ENCODE measurements at regions not wholly inside any gene's neighbourhood (a gene's known extent, or its start where the extent isn't known, plus 50 kb on each side); places are given as distances from the start of the nearest gene placed in this dataset.

- no peaks in the 10 kb centered on the region for H3K36me3 ChIP-seq
- intact Hi-C loops (cut with DNase I; ENCODE audit: low total_unique reads): no loop called here
- H3K4me3 ChIP-seq: no peak overlapping the region
- no peak overlapping the region for H3K27ac ChIP-seq
- no peaks in the 10 kb centered on the region for H3K27me3 ChIP-seq
- no peak for DNase-seq
- H3K9me3 ChIP-seq: no peaks in the 10 kb centered on the region
- H3K4me1 ChIP-seq: no peaks in the 10 kb centered on the region
- no peak for TF ChIP-seq POLR2A (IDR thresholded peaks at IDR 0.05)
- TF ChIP-seq CTCF (IDR thresholded peaks at IDR 0.05): no peak
Observed at GRCh38 chr10:47087667-47088066, 176.4 kb downstream of the PTPN20 start.

DNA sequence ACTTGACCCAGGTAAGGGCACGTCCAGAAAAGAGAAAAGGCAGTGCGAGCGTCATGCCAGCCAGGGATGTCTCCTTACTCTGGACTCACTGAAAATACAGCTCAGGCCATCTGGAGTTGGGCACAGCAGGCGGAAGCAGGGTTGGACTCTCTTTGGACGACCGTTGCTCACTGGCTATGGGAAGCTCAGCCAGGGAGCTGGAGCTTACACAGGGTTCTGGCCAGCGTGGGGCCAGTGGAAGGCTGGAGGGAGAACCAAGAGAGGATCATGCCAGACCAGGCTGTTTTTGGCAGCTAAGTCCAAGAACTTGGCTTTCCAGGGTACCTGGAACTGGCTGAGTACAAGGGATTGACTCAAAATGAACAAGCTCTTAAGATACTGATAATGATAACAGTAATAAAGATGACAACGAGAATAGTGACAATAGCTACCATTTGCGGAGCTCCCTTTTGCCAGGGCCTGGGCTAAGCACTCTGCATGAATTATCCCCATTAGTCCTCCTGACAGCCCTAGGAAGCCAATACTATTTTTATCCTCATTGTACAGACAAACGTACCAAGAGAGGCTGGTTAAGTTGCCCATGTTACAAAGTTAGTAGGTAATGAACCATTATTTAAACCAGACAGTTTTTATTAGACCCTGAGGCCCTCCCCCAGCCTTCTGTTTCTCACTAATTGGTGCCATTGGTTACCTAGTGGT lies 177.6 kb downstream of the PTPN20 start:
- no peaks in the 10 kb centered on the region for H3K27me3 ChIP-seq
- H3K27ac ChIP-seq: no peak overlapping the region
- H3K36me3 ChIP-seq: no peaks in the 10 kb centered on the region
- H3K4me3 ChIP-seq: no peak overlapping the region
- TF ChIP-seq POLR2A (IDR thresholded peaks at IDR 0.05): no peak
- TF ChIP-seq CTCF (IDR thresholded peaks at IDR 0.05): no peak
- intact Hi-C loops (cut with DNase I; ENCODE audit: low total_unique reads): no loop called here
- DNase-seq: no peak
- H3K9me3 ChIP-seq: no peaks in the 10 kb centered on the region
- no peaks in the 10 kb centered on the region for H3K4me1 ChIP-seq

- H3K27me3 ChIP-seq: no peaks in the 10 kb centered on the region
- no peaks in the 10 kb centered on the region for H3K36me3 ChIP-seq
- intact Hi-C loops (cut with DNase I; ENCODE audit: low total_unique reads): no loop called here
- H3K4me1 ChIP-seq: no peaks in the 10 kb centered on the region
- H3K4me3 ChIP-seq: no peak overlapping the region
- no peak for TF ChIP-seq POLR2A (IDR thresholded peaks at IDR 0.05)
- no peak for TF ChIP-seq CTCF (IDR thresholded peaks at IDR 0.05)
- no peak overlapping the region for H3K27ac ChIP-seq
- no peaks in the 10 kb centered on the region for H3K9me3 ChIP-seq
- no peak for DNase-seq
Observed at GRCh38 chr10:47090042-47090441, 178.8 kb downstream of the PTPN20 start.

GRCh38 chr10:47090903-47091302 lies 179.7 kb downstream of the PTPN20 start:
- H3K4me3 ChIP-seq: no peak overlapping the region
- intact Hi-C loops (cut with DNase I; ENCODE audit: low total_unique reads): no loop called here
- no peak overlapping the region for H3K27ac ChIP-seq
- no peaks in the 10 kb centered on the region for H3K27me3 ChIP-seq
- no peaks in the 10 kb centered on the region for H3K9me3 ChIP-seq
- TF ChIP-seq POLR2A (IDR thresholded peaks at IDR 0.05): no peak
- TF ChIP-seq CTCF (IDR thresholded peaks at IDR 0.05): no peak
- DNase-seq: no peak
- no peaks in the 10 kb centered on the region for H3K4me1 ChIP-seq
- no peaks in the 10 kb centered on the region for H3K36me3 ChIP-seq

DNA sequence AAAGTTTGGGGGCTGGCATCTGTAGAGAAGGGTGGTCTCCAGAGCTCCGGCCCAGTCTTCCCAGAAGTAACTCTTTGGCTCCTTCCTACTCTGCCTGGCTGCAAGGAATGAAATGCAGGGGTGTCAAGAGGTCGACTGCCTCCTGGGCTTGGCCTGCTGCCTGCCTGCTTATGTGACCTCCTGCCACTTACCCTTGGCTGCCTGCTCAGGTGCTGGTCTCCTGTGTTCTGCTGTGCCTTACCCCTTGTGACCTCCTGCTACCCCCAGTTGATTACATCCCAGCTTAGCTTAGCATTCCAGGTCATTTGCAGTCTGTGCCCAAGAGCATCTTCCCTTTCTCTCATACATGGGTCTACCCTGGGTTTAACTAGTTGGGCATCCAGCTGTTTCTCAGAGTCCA lies 180.2 kb downstream of the PTPN20 start:
- intact Hi-C loops (cut with DNase I; ENCODE audit: low total_unique reads): no loop called here
- Histone ChIP-seq H3K4me3 (no peak overlapping the region), H3K27ac (no peak overlapping the region), H3K27me3 (no peaks in the 10 kb centered on the region), H3K9me3 (no peaks in the 10 kb centered on the region), H3K36me3 (no peaks in the 10 kb centered on the region), H3K4me1 (no peaks in the 10 kb centered on the region)
- TF ChIP-seq CTCF (IDR thresholded peaks at IDR 0.05): no peak
- TF ChIP-seq POLR2A (IDR thresholded peaks at IDR 0.05): no peak
- DNase-seq: no peak
